Mesendoderm (in vitro differentiated cells): ENCODE measurements at regions not wholly inside any gene's neighbourhood (a gene's known extent, or its start where the extent isn't known, plus 50 kb on each side); places are given as distances from the start of the nearest gene placed in this dataset.

Source experiments
- DNase-seq: peaks from one replicate; pipeline ENCODE4 v3.0.0; 2013
- H2AK5ac ChIP-seq: 2 replicates; pipeline ENCODE4 v1.6.1; 2013; ENCODE audit warnings: low read length, inconsistent platforms
- H2BK120ac ChIP-seq: 2 replicates; pipeline ENCODE4 v1.6.1; 2013; ENCODE audit warnings: low read depth, mild to moderate bottlenecking, low read length, moderate library complexity, mixed read lengths
- H2BK15ac ChIP-seq: replicated peaks from 2 replicates; pipeline ENCODE4 v1.6.1; 2013; ENCODE audit warnings: low read depth, mild to moderate bottlenecking, moderate library complexity
- H2BK5ac ChIP-seq: 2 replicates; pipeline ENCODE4 v1.6.1; 2013; ENCODE audit warnings: low read length, inconsistent platforms
- H3K18ac ChIP-seq: 2 replicates; pipeline ENCODE4 v1.6.1; 2013; ENCODE audit warnings: mild to moderate bottlenecking, low read length, mixed read lengths
- H3K23ac ChIP-seq: one replicate; pipeline ENCODE4 v1.6.1; 2013; ENCODE audit warnings: low read length
- H3K27ac ChIP-seq: 2 replicates; pipeline ENCODE4 v1.5.1; 2013; ENCODE audit warnings: low read depth, mild to moderate bottlenecking, inconsistent platforms, low read length, moderate library complexity
- H3K27me3 ChIP-seq: 2 replicates; pipeline ENCODE4 v1.6.1; 2013; ENCODE audit warnings: low read length, control low read depth, mild to moderate bottlenecking, inconsistent platforms; ENCODE audit not compliant: insufficient read depth, poor library complexity
- H3K36me3 ChIP-seq: 2 replicates; pipeline ENCODE4 v1.6.1; 2013; ENCODE audit warnings: low read length, inconsistent platforms; ENCODE audit not compliant: control insufficient read depth, insufficient read depth
- H3K4ac ChIP-seq: one replicate; pipeline ENCODE4 v1.6.1; 2013; ENCODE audit warnings: low read depth, mild to moderate bottlenecking, low read length, moderate library complexity
- H3K4me1 ChIP-seq: 2 replicates; pipeline ENCODE4 v1.6.1; 2013; ENCODE audit warnings: low read depth, low read length, inconsistent platforms; ENCODE audit not compliant: control insufficient read depth
- H3K4me2 ChIP-seq: 2 replicates; pipeline ENCODE4 v1.6.1; 2013; ENCODE audit warnings: low read length
- H3K4me3 ChIP-seq: 2 replicates; pipeline ENCODE4 v1.5.1; 2013; ENCODE audit warnings: mild to moderate bottlenecking, low read length
- H3K56ac ChIP-seq: one replicate; pipeline ENCODE4 v1.6.1; 2013; ENCODE audit warnings: low read length
- H3K79me1 ChIP-seq: 2 replicates; pipeline ENCODE4 v1.6.1; 2013; ENCODE audit warnings: low read length, inconsistent platforms
- H3K79me2 ChIP-seq: 2 replicates; pipeline ENCODE4 v1.6.1; 2013; ENCODE audit warnings: mild to moderate bottlenecking, low read length; ENCODE audit not compliant: control insufficient read depth, insufficient read depth
- H3K9ac ChIP-seq: 2 replicates; pipeline ENCODE4 v1.6.1; 2013; ENCODE audit warnings: low read length, inconsistent platforms
- H4K5ac ChIP-seq: one replicate; pipeline ENCODE4 v1.6.1; 2013; ENCODE audit warnings: low read length
- H4K8ac ChIP-seq: one replicate; pipeline ENCODE4 v1.6.1; 2013; ENCODE audit warnings: low read depth, mild to moderate bottlenecking, control low read depth, low read length, moderate library complexity
- WGBS: extraction: QIAGEN DNeasy Blood & Tissue Kit; methylation state at CpG from one replicate; pipeline ENCODE4 v1.1.7; 2013; ENCODE audit warnings: low lambda C conversion rate, missing lambda C conversion rate; ENCODE audit not compliant: insufficient coverage; ENCODE audit errors: extremely low coverage; 5-methylcytosine and 5-hydroxymethylcytosine counted together

GRCh38 chr2:14363137-14363536, 269.4 kb upstream of the LRATD1 start:
- Histone ChIP-seq H3K4me2 (no peak overlapping the region), H3K56ac (no peak overlapping the region), H3K27ac (no peak overlapping the region), H3K4me1 (no peaks in the 10 kb centered on the region), H3K36me3 (no peaks in the 10 kb centered on the region), H4K8ac (no peak overlapping the region), H3K4me3 (no peak overlapping the region), H3K9ac (no peak overlapping the region), H3K4ac (no peak overlapping the region), H3K79me2 (no peaks in the 10 kb centered on the region), H4K5ac (no peak overlapping the region), H2AK5ac (no peak overlapping the region), H2BK5ac (no peak overlapping the region), H3K18ac (no peak overlapping the region), H3K27me3 (no peaks in the 10 kb centered on the region), H3K23ac (no peak overlapping the region), H2BK120ac (no peak overlapping the region), H3K79me1 (no peaks in the 10 kb centered on the region), H2BK15ac (no peak overlapping the region)
- WGBS: no CpG with 5 or more reads among the region's 4 CpGs
- DNase-seq: no peak

GRCh38 chr2:14363976-14364375, 268.5 kb upstream of the LRATD1 start:
- Histone ChIP-seq H2BK120ac (no peak overlapping the region), H2AK5ac (no peak overlapping the region), H3K27me3 (no peaks in the 10 kb centered on the region), H3K4me3 (no peak overlapping the region), H4K5ac (no peak overlapping the region), H3K36me3 (no peaks in the 10 kb centered on the region), H3K4me1 (no peaks in the 10 kb centered on the region), H3K79me2 (no peaks in the 10 kb centered on the region), H2BK15ac (no peak overlapping the region), H4K8ac (no peak overlapping the region), H3K27ac (no peak overlapping the region), H3K4me2 (no peak overlapping the region), H3K9ac (no peak overlapping the region), H3K18ac (no peak overlapping the region), H2BK5ac (no peak overlapping the region), H3K23ac (no peak overlapping the region), H3K79me1 (no peaks in the 10 kb centered on the region), H3K56ac (no peak overlapping the region), H3K4ac (no peak overlapping the region)
- no peak for DNase-seq
- no CpG with 5 or more reads among the region's 3 CpGs for WGBS

GRCh38 chr2:14364471-14364870, 268.0 kb upstream of the LRATD1 start:
- Histone ChIP-seq H3K56ac (no peak overlapping the region), H3K9ac (no peak overlapping the region), H4K5ac (no peak overlapping the region), H3K27me3 (no peaks in the 10 kb centered on the region), H3K79me2 (no peaks in the 10 kb centered on the region), H3K23ac (no peak overlapping the region), H3K4me2 (no peak overlapping the region), H3K18ac (no peak overlapping the region), H3K36me3 (no peaks in the 10 kb centered on the region), H2BK15ac (no peak overlapping the region), H3K27ac (no peak overlapping the region), H2BK120ac (no peak overlapping the region), H3K79me1 (no peaks in the 10 kb centered on the region), H2AK5ac (no peak overlapping the region), H3K4me3 (no peak overlapping the region), H3K4me1 (no peaks in the 10 kb centered on the region), H3K4ac (no peak overlapping the region), H2BK5ac (no peak overlapping the region), H4K8ac (no peak overlapping the region)
- no peak for DNase-seq
- no CpG with 5 or more reads among the region's 8 CpGs for WGBS

- Histone ChIP-seq H3K36me3 (no peaks in the 10 kb centered on the region), H4K8ac (no peak overlapping the region), H3K4me1 (no peaks in the 10 kb centered on the region), H3K79me2 (no peaks in the 10 kb centered on the region), H3K56ac (no peak overlapping the region), H4K5ac (no peak overlapping the region), H2BK15ac (no peak overlapping the region), H3K4me2 (no peak overlapping the region), H2BK5ac (no peak overlapping the region), H3K18ac (no peak overlapping the region), H3K9ac (no peak overlapping the region), H3K4ac (no peak overlapping the region), H2BK120ac (no peak overlapping the region), H2AK5ac (no peak overlapping the region), H3K27me3 (no peaks in the 10 kb centered on the region), H3K4me3 (no peak overlapping the region), H3K27ac (no peak overlapping the region), H3K23ac (no peak overlapping the region), H3K79me1 (no peaks in the 10 kb centered on the region)
- peak; percentile 25 for DNase-seq
- no CpG with 5 or more reads among the region's 4 CpGs for WGBS
Measured at GRCh38 chr2:14385043-14385442, 247.5 kb upstream of the LRATD1 start.

- Histone ChIP-seq H2BK120ac (no peak overlapping the region), H3K56ac (no peak overlapping the region), H4K8ac (no peak overlapping the region), H2AK5ac (no peak overlapping the region), H3K4ac (no peak overlapping the region), H2BK15ac (no peak overlapping the region), H3K4me3 (no peak overlapping the region), H3K23ac (no peak overlapping the region), H2BK5ac (no peak overlapping the region), H3K9ac (no peak overlapping the region), H3K27ac (no peak overlapping the region), H3K4me1 (no peaks in the 10 kb centered on the region), H3K36me3 (no peaks in the 10 kb centered on the region), H3K79me2 (no peaks in the 10 kb centered on the region), H3K79me1 (no peaks in the 10 kb centered on the region), H4K5ac (no peak overlapping the region), H3K4me2 (no peak overlapping the region), H3K27me3 (no peaks in the 10 kb centered on the region), H3K18ac (no peak overlapping the region)
- DNase-seq: no peak
- WGBS: no CpG with 5 or more reads among the region's 4 CpGs
Measured at GRCh38 chr2:14387332-14387731, 245.2 kb upstream of the LRATD1 start.

- Histone ChIP-seq H2BK15ac (no peak overlapping the region), H3K4me1 (no peaks in the 10 kb centered on the region), H3K36me3 (no peaks in the 10 kb centered on the region), H3K79me1 (no peaks in the 10 kb centered on the region), H3K18ac (no peak overlapping the region), H4K8ac (no peak overlapping the region), H3K79me2 (no peaks in the 10 kb centered on the region), H3K56ac (no peak overlapping the region), H3K4ac (no peak overlapping the region), H4K5ac (no peak overlapping the region), H3K27me3 (no peaks in the 10 kb centered on the region), H3K23ac (no peak overlapping the region), H3K9ac (no peak overlapping the region), H3K27ac (no peak overlapping the region), H2BK120ac (no peak overlapping the region), H3K4me3 (no peak overlapping the region), H2BK5ac (no peak overlapping the region), H2AK5ac (no peak overlapping the region), H3K4me2 (no peak overlapping the region)
- DNase-seq: no peak
- no CpG with 5 or more reads among the region's 2 CpGs for WGBS
Measured at GRCh38 chr2:14388724-14389123, 243.8 kb upstream of the LRATD1 start.
